IPS-NIHi7 (cell line): ENCODE measurements at regions not wholly inside any gene's neighbourhood (a gene's known extent, or its start where the extent isn't known, plus 50 kb on each side); places are given as distances from the start of the nearest gene placed in this dataset.
"Not testable (repeated sequence)": the region's sequence is repeated elsewhere in the genome, so short reads cannot be mapped to it uniquely, and the experiment has no call there.

Source experiments
- DNase-seq: peaks from one replicate; pipeline ENCODE4 v3.0.0; 2012; ENCODE audit warnings: mixed read lengths; ENCODE audit errors: extremely low spot score

GRCh38 chr2:142827170-142827569, 50.3 kb upstream of the KYNU start:
- DNase-seq, result no peak

GRCh38 chr2:142825861-142826260, 51.6 kb upstream of the KYNU start:
- DNase-seq, result no peak

GRCh38 chr2:142824756-142825155, 52.7 kb upstream of the KYNU start:
- no peak for DNase-seq

- DNase-seq, result no peak
These were observed 55.3 kb upstream of the KYNU start for GRCh38 chr2:142822190-142822589.

- DNase-seq, result no peak
These were observed 58.1 kb upstream of the KYNU start for GRCh38 chr2:142819411-142819810.

- DNase-seq, result no peak
These were observed 62.1 kb upstream of the KYNU start for GRCh38 chr2:142815375-142815774.

- DNase-seq, result no peak
These were observed 63.3 kb upstream of the KYNU start for GRCh38 chr2:142813830-142814829.

DNA sequence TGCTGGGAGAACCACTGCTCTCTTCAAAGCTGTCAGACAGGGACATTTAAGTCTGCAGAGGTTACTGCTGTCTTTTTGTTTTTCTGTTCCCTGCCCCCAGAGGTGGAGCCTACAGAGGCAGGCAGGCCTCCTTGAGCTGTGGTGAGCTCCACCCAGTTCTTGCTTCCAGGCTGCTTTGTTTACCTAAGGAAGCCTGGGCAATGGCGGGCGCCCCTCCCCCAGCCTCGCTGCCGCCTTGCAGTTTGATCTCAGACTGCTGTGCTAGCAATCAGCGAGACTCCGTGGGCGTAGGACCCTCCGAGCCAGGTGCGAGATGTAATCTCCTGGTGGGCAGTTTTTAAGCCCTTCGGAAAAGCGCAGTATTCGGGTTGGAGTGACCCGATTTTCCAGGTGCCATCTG, 65.8 kb upstream of the KYNU start:
- DNase-seq, result not testable (repeated sequence)

DNA sequence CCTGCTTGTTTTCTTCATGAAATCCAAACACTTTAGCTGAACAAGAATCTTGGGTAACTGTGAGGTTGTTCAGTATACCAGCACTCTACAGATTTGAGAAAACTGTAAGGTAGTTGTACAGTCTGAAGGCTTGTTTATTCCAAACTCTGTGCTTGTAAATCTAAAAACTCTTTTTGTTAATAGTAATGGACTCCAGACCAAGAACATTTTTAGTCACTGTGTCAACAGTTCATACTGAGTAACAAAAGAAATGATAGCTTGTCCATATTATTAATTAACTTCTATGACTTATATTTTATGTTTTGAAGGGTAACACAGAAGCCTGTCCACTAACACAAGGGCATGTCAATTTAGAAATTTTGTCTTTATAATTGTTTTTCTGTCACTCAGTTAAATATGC, 72.2 kb upstream of the KYNU start:
- DNase-seq, result no peak

DNA sequence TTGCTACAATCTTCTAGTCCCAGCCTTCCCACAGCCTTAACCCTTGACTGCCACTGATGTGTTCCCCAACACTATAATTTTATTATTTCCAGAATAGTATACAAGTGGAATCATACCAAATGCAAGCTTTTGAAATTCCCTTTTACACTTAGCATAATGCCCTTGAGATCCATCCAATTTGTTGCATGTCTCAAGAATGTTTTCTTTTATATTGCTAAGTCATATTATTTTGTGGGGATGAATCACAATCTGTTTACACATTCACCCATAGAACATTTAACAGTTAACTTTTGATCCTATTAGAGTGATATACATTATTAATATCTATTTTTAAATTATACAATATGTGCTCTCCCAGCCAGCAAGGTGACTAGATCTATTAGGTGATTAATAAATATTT, 74.3 kb upstream of the KYNU start:
- no peak for DNase-seq

DNA sequence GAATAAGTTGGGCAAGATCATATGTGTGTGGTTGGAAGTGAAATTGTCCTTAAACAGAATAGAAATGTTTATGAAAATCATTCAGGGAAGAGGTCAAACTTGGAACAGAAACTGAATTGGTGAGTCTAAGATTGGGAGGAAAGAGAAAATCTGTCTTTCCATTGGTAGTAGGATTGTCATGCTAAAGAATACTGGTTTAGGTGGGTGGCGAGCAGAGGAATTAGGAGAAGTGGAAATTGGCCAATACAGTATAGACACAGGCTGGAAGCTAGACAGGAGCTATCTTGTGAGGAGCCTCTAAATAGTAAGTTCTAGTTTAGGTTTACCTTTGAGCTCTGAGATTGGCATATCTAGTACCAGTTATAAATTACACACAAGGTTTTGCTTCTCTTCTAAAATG, 80.9 kb upstream of the KYNU start:
- no peak for DNase-seq

- DNase-seq, result no peak
These were observed 81.3 kb upstream of the KYNU start for GRCh38 chr2:142796161-142796560.

DNA sequence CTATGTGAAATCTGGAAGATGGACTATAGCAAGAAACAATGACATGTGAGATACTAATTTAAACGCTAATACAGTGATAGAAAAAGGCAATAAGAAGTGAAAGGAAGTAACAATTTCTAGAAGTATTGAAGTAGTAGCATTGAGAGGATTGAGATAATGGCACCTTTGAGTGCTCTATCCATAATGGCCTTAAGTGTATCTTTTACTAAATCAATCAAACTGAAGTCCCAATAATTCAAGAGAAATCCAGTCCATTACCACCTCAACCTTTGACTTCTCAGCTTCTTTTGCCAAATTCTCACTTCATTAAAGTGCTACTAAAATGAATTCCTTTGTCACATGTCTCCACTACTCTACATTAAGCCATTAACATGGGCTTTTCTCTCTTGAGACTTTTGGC, 82.6 kb upstream of the KYNU start:
- no peak for DNase-seq

GRCh38 chr2:142792328-142792727, 85.1 kb upstream of the KYNU start:
- not testable (repeated sequence) for DNase-seq

DNA sequence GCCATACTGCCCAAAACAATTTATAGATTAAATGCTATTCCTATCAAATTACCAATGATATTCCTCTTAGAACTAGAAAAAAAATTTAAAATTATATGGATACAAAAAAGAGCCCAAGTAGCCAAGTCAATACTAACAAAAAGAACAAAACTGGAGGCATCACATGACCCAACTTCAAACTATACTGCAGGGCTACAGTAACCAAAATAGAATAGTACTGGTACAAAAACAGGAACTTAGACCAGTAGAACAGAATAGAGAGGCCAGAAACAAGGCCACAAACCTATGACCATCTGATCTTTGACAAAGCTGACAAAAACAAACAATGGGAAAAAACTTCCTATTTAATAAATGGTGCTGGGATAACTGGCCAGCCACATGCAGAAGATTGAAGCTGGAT, 86.1 kb upstream of the KYNU start:
- no peak for DNase-seq

- no peak for DNase-seq
These were observed 90.4 kb upstream of the KYNU start for GRCh38 chr2:142786918-142787702.

- DNase-seq, result no peak
These were observed 94.5 kb upstream of the KYNU start for GRCh38 chr2:142782942-142783443.

DNA sequence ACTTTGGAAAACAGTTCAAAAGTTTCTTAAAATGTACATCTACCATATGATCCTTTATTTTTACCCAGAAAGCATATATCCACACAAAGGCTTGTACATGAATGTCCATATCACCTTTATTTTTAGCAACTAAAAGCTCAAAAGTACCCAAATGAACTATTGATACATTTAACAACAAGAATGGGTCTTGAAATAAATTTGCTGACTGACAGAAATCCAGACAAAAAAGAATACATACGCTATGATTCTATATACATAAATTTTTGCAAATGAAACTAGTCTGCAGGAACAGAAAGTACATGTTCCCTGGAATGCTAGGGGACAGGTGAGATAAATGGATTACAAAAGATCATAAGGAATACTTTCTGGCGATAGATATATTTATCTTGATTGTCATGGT, 96.3 kb upstream of the KYNU start:
- no peak for DNase-seq

DNA sequence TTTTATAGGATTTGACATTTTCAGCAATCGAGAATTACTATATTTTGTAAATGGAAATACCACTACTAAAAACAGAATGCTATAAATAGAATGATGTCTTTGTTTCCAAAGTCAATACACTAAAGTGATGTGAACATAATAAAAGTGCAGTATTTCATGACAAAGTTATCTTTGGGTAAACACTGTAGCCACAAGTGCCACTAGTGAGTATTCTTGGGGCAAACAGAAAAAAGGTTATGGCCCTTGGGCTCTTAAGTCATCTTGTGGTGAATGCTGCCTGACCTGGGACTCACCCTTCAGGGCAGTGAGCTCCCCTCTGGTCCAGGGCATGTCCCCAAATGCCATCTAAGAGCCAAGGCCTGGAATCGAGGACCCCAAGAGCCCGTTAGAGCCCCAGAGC, 99.2 kb upstream of the KYNU start:
- DNase-seq, result no peak

DNA sequence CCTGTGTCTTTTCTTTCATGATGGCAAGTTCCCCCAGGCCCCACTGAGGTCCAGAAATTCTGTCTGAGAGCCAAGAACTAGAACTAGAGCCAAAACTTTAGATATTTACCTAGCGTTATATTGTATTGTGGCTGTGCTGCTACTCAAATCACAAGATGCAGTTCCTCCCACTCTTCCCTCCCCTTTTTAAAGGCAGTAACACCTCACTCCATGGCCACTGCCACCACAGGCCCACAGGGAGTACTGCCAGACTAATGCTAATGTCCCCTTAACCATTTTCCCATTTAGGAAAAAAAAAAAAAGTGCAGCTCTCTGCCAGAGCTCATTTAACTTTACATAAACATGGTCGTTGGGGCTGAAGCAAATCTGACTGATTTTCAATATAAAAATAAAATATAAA, 99.7 kb upstream of the KYNU start:
- DNase-seq, result no peak

GRCh38 chr2:142769761-142770160, 107.7 kb upstream of the KYNU start:
- DNase-seq, result no peak

DNA sequence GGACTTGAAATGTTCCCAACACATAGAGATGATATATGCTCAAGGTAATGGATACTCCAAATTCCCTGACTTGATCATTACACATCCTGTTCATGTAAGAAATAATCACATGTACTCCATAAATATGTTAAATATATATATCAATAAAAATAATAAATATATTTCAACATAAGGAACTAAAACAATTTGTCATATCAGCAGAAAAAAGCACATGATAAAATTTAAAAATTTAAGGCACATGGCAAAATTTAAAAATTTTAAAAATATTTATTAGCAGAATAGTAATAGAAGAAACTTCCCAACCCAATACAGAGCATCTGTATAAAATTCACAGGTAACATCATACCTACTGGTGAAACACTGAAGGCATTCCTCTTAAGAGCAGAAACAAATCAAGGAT, 109.6 kb upstream of the KYNU start:
- no peak for DNase-seq

GRCh38 chr2:142758973-142759372, 118.5 kb upstream of the KYNU start:
- no peak for DNase-seq
